ENCODE measurements at regions not wholly inside any gene's neighbourhood (a gene's known extent, or its start where the extent isn't known, plus 50 kb on each side); places are given as distances from the start of the nearest gene placed in this dataset.

DNA sequence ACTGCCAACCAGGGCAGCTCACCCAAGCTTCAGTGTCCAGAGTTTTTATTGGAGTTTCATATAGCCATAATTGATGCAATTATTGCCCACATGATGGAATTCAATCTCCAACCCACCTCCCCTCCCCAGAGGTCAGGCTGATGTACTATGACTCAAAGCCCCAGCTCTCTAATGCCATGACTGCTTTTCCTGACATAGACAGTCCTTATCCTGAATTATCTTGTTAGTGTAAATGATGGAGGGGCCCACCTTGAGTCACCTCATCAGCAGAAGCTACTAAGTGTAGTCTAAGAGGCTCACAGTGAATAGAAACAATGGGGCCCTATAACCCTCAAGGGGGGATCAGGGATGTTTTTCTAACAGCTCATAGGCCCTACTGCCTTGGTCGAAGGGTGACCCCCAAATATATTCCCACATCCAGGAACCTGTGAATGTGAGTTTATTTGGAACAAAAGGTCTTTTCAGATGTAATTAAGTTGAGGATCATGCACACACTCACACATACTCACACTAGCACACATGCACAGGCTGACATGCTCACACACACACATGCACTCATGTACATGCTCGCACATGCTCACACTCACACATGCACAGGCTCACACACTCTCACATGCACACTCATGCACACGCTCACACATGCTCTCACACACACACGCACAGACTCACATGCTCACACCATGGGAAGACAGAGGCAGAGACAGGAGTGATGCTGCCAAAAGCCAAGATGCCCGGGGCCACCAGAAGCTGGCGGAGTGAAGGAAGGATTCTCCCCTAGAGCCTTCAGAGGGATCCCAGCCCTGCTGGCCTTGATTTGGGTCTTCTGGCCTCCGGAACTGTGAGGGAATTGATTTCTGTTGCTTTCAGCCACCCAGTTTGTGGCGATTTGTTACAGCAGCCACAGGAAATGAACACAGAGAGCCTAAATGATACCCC, 131.2 kb upstream of the SMAD3 start:
- H2AFZ ChIP-seq (ENCODE audit: low read depth, low read length): no peak overlapping the region
- peaks cover 4% of the 10 kb centered on the region for H3K9me3 ChIP-seq (ENCODE audit: low read length)
- no peak overlapping the region for H3K4me3 ChIP-seq (ENCODE audit: low read length)
- no peaks in the 10 kb centered on the region for H3K27me3 ChIP-seq (ENCODE audit: insufficient read depth, low read length)
- H3K36me3 ChIP-seq (ENCODE audit: insufficient read depth, low read length): no peaks in the 10 kb centered on the region
- peaks cover 15% of the 10 kb centered on the region for H3K4me1 ChIP-seq (ENCODE audit: insufficient read depth, low read length)

GRCh38 chr15:66934868-66935520, 130.4 kb upstream of the SMAD3 start:
- Histone ChIP-seq H2AFZ (ENCODE audit: low read depth, low read length) (no peak overlapping the region), H3K36me3 (ENCODE audit: insufficient read depth, low read length) (no peaks in the 10 kb centered on the region), H3K9me3 (ENCODE audit: low read length) (peaks cover 4% of the 10 kb centered on the region), H3K27me3 (ENCODE audit: insufficient read depth, low read length) (no peaks in the 10 kb centered on the region), H3K4me1 (ENCODE audit: insufficient read depth, low read length) (peaks cover 15% of the 10 kb centered on the region), H3K4me3 (ENCODE audit: low read length) (no peak overlapping the region)

GRCh38 chr15:66935688-66936087, 129.7 kb upstream of the SMAD3 start:
- Histone ChIP-seq H2AFZ (ENCODE audit: low read depth, low read length) (no peak overlapping the region), H3K9me3 (ENCODE audit: low read length) (peaks cover 4% of the 10 kb centered on the region), H3K4me3 (ENCODE audit: low read length) (no peak overlapping the region), H3K36me3 (ENCODE audit: insufficient read depth, low read length) (no peaks in the 10 kb centered on the region), H3K27me3 (ENCODE audit: insufficient read depth, low read length) (no peaks in the 10 kb centered on the region), H3K4me1 (ENCODE audit: insufficient read depth, low read length) (peaks cover 15% of the 10 kb centered on the region)

DNA sequence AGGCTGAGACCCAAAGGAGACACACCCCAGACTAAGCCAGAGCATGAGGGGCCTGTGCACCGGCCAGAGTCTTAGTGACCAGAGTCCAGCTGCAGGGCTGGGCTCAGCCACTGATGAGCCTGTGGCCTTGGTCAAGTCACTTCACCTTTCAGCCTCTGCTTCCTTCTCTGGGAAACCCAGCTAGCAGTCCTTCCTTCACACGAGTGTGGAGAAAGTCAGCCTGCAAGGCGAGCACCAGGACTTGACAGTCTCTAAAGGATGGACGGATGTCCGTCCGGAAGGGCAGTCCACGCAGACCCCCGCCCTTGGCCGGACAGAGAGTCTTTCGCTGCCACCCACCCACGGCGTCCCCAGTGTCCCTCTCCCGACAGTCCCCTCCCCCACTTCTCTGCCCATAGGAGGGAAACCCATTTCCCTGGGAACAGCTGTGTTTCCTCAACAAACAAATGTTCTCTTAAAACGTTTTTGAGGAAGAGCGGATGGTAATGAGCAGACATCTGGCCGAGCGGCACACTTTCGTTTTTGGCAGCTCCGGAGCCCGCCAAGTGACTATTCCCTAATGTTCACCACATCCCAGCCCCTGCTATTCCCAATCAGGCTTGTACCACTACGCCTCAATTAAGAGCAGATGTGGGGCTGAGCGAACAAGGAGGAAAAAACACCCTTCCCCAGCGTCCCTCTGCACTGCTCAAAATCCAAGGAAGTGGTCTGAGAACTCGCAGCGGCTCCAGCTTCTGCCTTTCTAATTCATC, 129.1 kb upstream of the SMAD3 start:
- Histone ChIP-seq H3K9me3 (ENCODE audit: low read length) (peaks cover 4% of the 10 kb centered on the region), H3K4me3 (ENCODE audit: low read length) (no peak overlapping the region), H3K4me1 (ENCODE audit: insufficient read depth, low read length) (peaks cover 15% of the 10 kb centered on the region), H3K27me3 (ENCODE audit: insufficient read depth, low read length) (peaks cover 2% of the 10 kb centered on the region), H3K36me3 (ENCODE audit: insufficient read depth, low read length) (no peaks in the 10 kb centered on the region), H2AFZ (ENCODE audit: low read depth, low read length) (no peak overlapping the region)

DNA sequence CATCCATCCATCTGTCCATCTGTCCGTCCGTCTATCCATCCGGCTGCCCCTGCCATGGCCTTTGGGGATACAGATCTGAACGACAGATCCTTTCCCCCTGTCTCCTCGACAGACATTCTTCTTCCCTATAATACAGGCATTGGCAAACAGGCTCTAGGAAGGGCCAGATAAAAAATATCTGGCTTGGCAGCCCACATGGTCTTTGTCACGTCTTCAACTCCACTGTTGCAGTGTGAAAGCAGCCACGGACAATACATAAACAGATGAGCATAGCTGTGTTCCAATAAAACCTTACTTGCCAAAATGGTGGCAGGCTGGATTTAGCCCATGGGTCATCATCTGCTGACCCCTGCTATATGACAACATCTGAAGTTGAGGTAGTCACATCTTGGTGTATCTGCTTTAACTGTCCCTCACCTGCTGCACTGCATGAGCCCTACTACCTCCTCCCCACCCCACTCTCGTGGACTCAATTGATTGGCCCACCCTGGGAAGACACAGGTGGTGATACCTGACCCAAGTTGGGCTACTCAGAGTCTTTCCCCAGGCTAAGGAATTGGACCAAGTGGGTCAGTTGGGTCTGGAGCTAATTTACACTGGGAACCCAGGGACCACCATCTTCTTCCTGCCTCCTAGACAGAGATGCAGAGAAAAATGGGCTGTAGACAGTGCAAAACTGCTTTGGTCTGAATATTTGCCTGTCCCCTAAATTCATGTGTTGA, 128.4 kb upstream of the SMAD3 start:
- Histone ChIP-seq H3K27me3 (ENCODE audit: insufficient read depth, low read length) (peaks cover 4% of the 10 kb centered on the region), H2AFZ (ENCODE audit: low read depth, low read length) (no peak overlapping the region), H3K36me3 (ENCODE audit: insufficient read depth, low read length) (no peaks in the 10 kb centered on the region), H3K4me1 (ENCODE audit: insufficient read depth, low read length) (peaks cover 7% of the 10 kb centered on the region), H3K4me3 (ENCODE audit: low read length) (no peak overlapping the region), H3K9me3 (ENCODE audit: low read length) (peaks cover 4% of the 10 kb centered on the region)

DNA sequence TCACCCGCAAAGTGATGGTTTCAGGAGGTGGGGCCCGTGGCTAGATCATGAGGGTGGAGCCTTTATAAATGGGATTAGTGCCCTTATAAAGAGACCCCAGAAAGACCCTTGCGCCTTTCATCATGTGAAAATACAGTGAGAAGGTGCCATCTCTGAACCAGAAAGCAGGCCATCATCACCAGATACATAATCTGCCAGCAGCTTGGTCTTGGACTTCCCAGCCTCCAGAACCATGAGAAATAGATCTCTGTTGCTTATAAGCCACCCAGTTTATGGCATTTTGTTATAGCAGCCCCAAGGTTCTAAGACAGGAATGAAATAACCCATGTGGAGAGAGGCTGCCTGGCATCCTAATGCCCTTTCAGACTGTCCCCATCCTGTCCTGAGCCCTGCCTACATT, 127.8 kb upstream of the SMAD3 start:
- peaks cover 2% of the 10 kb centered on the region for H3K4me1 ChIP-seq (ENCODE audit: insufficient read depth, low read length)
- H3K9me3 ChIP-seq (ENCODE audit: low read length): peaks cover 4% of the 10 kb centered on the region
- H3K36me3 ChIP-seq (ENCODE audit: insufficient read depth, low read length): no peaks in the 10 kb centered on the region
- peaks cover 4% of the 10 kb centered on the region for H3K27me3 ChIP-seq (ENCODE audit: insufficient read depth, low read length)
- no peak overlapping the region for H3K4me3 ChIP-seq (ENCODE audit: low read length)
- no peak overlapping the region for H2AFZ ChIP-seq (ENCODE audit: low read depth, low read length)

- no peak overlapping the region for H3K4me3 ChIP-seq (ENCODE audit: low read length)
- peaks cover 4% of the 10 kb centered on the region for H3K27me3 ChIP-seq (ENCODE audit: insufficient read depth, low read length)
- peaks cover 3% of the 10 kb centered on the region for H3K4me1 ChIP-seq (ENCODE audit: insufficient read depth, low read length)
- no peaks in the 10 kb centered on the region for H3K36me3 ChIP-seq (ENCODE audit: insufficient read depth, low read length)
- H3K9me3 ChIP-seq (ENCODE audit: low read length): peaks cover 4% of the 10 kb centered on the region
- H2AFZ ChIP-seq (ENCODE audit: low read depth, low read length): no peak overlapping the region
These were observed 127.1 kb upstream of the SMAD3 start for GRCh38 chr15:66938114-66938830.

GRCh38 chr15:66939016-66939415, 126.4 kb upstream of the SMAD3 start:
- peaks cover 2% of the 10 kb centered on the region for H3K9me3 ChIP-seq (ENCODE audit: low read length)
- peaks cover 4% of the 10 kb centered on the region for H3K27me3 ChIP-seq (ENCODE audit: insufficient read depth, low read length)
- H3K36me3 ChIP-seq (ENCODE audit: insufficient read depth, low read length): no peaks in the 10 kb centered on the region
- no peak overlapping the region for H3K4me3 ChIP-seq (ENCODE audit: low read length)
- H3K4me1 ChIP-seq (ENCODE audit: insufficient read depth, low read length): peaks cover 4% of the 10 kb centered on the region
- no peak overlapping the region for H2AFZ ChIP-seq (ENCODE audit: low read depth, low read length)

DNA sequence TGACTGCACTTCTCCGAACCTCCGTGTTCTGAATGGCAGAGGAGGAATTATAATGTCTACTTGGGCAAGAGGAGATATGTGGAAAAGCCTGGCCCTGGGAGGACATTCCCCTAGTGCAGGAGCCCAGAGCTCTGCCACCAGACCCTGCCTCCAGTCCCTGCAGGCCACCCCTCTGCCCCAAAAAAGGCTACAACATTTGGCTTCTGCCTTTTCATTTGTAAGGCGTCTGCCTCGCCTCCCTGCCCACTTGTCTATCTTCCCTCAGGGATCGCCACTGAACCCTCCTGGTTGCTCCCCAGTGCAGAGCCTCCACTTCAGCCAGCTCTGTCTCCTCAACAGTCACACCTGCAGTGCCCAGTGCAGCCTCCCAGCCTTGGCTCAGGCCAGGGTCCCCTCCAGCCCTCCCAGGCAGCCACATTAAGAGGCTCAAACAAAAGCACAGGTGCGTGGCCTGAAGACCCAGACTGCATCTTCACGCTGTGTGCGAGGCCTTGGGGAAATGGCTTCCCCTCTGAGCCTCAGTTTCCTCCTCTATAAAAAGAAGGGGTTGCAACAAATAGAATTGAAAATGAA, 125.9 kb upstream of the SMAD3 start:
- peaks cover 4% of the 10 kb centered on the region for H3K4me1 ChIP-seq (ENCODE audit: insufficient read depth, low read length)
- H3K36me3 ChIP-seq (ENCODE audit: insufficient read depth, low read length): no peaks in the 10 kb centered on the region
- peaks cover 4% of the 10 kb centered on the region for H3K27me3 ChIP-seq (ENCODE audit: insufficient read depth, low read length)
- H3K4me3 ChIP-seq (ENCODE audit: low read length): no peak overlapping the region
- no peak overlapping the region for H2AFZ ChIP-seq (ENCODE audit: low read depth, low read length)
- H3K9me3 ChIP-seq (ENCODE audit: low read length): no peaks in the 10 kb centered on the region

- Histone ChIP-seq H3K36me3 (ENCODE audit: insufficient read depth, low read length) (no peaks in the 10 kb centered on the region), H2AFZ (ENCODE audit: low read depth, low read length) (no peak overlapping the region), H3K4me3 (ENCODE audit: low read length) (no peak overlapping the region), H3K27me3 (ENCODE audit: insufficient read depth, low read length) (peaks cover 4% of the 10 kb centered on the region), H3K4me1 (ENCODE audit: insufficient read depth, low read length) (peaks cover 4% of the 10 kb centered on the region), H3K9me3 (ENCODE audit: low read length) (no peaks in the 10 kb centered on the region)
These were observed 125.0 kb upstream of the SMAD3 start for GRCh38 chr15:66940368-66940767.

DNA sequence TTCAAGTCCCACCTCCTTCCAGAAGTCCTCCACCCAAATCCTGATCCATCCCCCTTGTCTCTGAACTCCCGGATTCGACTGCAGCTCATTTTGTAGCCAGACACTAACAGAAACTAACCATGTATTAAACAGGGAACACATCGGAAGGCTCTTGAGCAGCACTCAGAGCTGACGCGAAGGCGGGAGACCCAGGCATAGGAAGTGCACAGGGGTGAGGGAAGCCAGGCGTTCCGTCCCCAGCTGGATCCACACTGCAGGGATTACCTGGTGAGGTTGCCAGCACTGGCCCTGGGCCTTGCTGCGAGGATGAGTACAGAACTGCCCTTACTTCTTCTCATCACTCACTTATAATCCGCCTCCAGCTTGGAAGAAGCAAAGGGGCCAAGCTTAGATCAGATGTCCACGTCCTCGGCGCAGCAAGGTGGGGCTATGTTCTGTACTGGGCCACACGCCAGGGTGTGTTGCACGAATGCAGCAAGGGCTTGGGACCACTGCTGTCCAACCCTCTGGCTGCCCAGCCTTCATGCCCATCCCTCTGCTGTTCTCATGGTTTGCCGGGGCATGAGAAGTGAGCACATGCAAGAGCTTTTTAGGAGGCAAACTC, 124.2 kb upstream of the SMAD3 start:
- Histone ChIP-seq H3K27me3 (ENCODE audit: insufficient read depth, low read length) (peaks cover 4% of the 10 kb centered on the region), H3K36me3 (ENCODE audit: insufficient read depth, low read length) (no peaks in the 10 kb centered on the region), H3K4me3 (ENCODE audit: low read length) (no peak overlapping the region), H3K4me1 (ENCODE audit: insufficient read depth, low read length) (peaks cover 4% of the 10 kb centered on the region), H2AFZ (ENCODE audit: low read depth, low read length) (no peak overlapping the region), H3K9me3 (ENCODE audit: low read length) (no peaks in the 10 kb centered on the region)
